Right renal pelvis (tissue), 4 donors: ENCODE measurements at regions not wholly inside any gene's neighbourhood (a gene's known extent, or its start where the extent isn't known, plus 50 kb on each side); places are given as distances from the start of the nearest gene placed in this dataset.
A peak's percentile ranks its signal among the peaks of the same experiment; 100 is the strongest.
"Not testable (repeated sequence)": the region's sequence is repeated elsewhere in the genome, so short reads cannot be mapped to it uniquely, and the experiment has no call there.

ENCODE experiments used
- DNase-seq, 4 donors: peaks; one replicate each; pipeline ENCODE4 v3.0.0-alpha.2; 2013; ENCODE audit warnings: low read depth in 4 of 4, low spot score in 3 of 4, missing footprints in 1 of 4

- no peak for DNase-seq
These were observed 58.5 kb downstream of the IGLL5 start for GRCh38 chr22:22946131-22946530.

DNA sequence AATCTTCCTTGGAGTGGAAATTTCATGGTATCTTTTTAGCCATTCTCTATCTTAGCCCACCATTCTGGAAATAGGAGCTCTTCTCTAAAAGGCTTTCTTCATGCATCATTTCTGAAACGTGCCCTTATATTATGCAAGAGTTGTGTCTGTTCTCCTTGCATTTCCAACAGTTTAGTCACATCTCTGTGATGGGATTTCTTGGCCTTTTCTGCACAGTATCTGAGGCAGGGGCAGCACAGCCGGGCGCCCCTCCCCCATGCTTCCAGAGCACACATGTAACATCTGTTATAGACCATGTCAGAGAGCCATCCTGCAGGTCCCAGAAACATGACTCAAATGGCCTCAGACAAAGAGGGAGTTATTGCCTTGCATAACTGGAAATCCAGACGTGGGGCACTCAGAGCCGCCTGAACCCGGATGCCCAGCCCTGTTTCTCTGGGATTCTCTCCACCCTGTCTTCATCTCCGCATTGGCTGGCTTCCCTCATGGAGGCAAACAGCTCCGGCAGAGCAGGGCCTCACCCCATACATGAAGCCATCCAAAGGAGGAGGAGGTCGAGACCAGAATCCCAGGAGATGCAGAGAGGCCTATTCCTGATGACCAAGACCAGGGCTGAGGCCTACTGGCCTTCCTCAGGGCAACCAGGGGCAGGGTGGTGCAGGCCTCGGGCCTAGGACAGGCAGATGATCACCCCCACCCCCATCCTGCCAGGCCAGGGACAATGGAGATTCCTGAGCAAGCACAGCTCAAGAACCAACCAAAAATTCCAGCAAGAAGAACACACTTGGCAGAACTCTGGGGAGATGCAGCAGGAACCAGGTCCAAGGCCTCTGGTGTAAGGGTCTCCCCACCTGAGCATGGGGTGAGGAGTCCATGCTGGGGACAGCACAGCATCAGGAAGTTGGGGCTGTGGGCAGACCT, 61.3 kb downstream of the IGLL5 start:
- DNase-seq = no peak

DNA sequence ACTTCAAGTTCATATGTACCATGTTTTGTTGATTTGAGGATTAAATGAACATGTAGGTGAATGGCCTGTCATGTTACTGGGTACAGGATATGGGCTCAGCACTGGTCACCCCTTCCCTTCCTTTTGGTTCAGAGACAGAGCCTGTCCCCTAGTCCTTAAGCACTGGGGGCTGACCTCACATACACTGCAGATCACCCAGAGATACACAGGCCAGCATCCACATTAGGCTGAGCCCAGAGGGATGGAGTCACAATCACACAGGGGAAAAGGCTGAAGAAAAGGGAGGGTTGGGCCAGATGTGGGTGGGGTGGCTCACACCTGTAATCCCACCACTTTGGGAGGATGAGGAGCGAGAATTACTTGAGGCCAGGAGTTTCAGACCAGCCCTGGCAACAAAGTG, 62.3 kb downstream of the IGLL5 start:
- DNase-seq = no peak

GRCh38 chr22:22951035-22951434, 63.4 kb downstream of the IGLL5 start:
- no peak for DNase-seq

- DNase-seq = no peak
These were observed 65.1 kb downstream of the IGLL5 start for GRCh38 chr22:22952531-22953280.

DNA sequence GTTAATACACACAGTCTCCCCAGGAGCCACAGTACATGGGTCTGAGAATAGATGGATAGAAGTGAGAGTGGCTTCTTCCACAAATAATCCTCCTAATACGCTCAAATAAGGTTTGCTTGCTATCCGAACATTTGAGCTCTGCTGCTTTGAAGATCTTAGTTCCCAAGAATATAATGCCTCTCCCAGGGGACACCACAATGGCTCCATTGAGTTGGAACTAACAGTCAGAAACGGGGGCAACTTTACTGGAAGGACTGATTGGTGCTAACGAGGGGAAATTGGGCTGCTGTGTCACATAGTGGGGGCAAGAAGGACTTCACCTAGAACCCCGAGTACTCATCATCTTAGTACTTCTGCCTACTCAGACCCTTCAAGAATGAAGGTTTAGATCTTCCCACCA, 66.2 kb downstream of the IGLL5 start:
- no peak for DNase-seq

GRCh38 chr22:22954656-22955055, 67.0 kb downstream of the IGLL5 start:
- DNase-seq = no peak

GRCh38 chr22:22955276-22955798, 67.7 kb downstream of the IGLL5 start:
- DNase-seq = no peak

GRCh38 chr22:22955866-22956535, 68.4 kb downstream of the IGLL5 start:
- DNase-seq = peak; percentile 37 to 65 (median 56)

DNA sequence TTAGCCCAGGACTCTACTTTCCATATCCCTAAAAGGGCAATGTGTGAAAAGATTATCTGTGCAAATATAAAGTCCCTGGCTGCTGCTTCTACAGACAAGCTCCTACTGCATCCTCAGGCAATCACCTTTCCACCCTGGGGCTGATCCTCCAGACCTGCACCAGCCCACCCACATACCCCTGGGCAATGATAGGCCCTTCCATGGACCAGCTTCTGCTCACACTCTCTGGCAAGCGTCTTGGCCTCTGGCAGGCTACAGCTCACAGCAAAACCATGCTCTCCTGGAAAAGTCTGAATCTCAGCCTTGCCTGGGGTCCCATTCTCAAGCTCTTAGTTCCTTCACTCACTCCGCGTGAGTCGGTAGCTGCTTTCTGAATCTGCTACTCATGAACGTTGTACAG, 69.5 kb downstream of the IGLL5 start:
- DNase-seq = no peak

DNA sequence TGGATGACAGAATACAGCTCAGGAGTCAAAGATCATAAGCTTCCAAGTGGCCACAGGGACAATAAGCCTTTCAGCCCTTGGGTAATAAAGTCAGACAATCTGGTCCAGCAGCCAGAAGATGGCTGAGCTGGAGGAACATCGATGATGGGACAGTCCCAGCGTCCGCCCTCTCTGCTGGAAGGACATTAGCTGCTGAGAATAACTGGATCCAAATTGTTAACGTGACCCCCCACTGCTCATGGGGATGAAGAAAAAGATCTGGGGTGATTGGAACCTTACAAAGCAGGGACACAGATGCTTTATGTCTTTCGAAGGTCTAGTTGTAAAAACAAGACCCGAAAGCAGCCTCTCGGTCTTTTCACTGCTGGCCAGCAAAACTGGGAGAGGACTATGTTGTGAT, 71.0 kb downstream of the IGLL5 start:
- DNase-seq = no peak

- peak; percentile 77 to 83 (median 79) for DNase-seq
These were observed 71.7 kb downstream of the IGLL5 start for GRCh38 chr22:22959147-22959827.

DNA sequence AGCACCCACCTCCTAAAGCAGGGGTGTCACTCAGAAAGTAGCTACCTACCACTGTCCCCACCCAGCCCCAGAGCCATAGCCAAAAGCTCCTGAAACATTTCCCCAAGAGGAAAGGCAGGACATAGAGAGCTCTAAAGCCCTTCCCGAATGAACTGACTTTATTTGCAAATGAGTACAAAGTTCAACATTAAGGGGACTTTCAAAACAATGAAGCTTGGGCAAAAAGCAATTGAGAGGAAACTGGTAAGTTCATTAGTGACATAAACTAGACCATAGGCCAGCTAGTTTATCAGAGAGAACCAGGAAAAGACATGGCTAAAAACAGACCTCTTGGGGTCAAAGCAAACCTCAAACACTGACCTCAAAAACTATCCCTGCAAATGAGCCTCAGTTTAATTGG, 72.7 kb downstream of the IGLL5 start:
- DNase-seq = no peak

- DNase-seq = no peak
These were observed 74.0 kb downstream of the IGLL5 start for GRCh38 chr22:22961574-22961973.

DNA sequence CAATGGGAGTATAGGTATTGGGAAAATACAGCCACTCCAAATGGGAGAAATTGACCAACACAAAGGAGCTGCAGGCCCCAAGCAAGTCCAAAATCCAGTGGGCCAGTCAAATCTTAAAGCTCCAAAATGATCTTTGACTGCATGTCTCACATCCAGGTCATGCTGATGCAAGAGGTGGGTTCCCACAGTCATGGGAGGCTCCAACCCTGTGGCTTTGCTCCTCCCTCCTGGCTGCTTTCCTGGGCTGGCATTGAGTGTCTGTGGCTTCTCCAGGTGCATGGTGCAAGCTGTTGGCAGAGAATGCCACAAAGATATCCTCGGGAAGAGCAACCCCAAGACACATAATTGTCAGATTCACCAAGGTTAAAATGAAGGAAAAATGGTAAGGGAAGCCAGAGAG, 80.8 kb downstream of the IGLL5 start:
- no peak for DNase-seq

DNA sequence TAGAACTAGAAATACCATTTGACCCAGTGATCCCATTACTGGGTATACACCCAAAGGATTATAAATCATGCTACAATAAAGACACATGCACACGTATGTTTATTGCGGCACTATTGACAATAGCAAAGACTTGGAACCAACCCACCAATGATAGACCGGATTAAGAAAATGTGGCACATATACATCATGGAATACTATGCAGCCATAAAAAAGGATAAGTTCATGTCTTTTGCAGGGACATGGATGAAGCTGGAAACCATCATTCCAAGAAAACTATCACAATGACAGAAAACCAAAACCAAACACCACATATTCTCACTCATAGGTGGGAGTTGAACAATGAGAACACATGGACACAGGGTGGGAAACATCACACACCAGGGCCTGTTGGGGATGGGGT, 85.0 kb downstream of the IGLL5 start:
- DNase-seq = not testable (repeated sequence)

GRCh38 chr22:22973336-22973735, 85.7 kb downstream of the IGLL5 start:
- no peak for DNase-seq

GRCh38 chr22:22974156-22974555, 86.5 kb downstream of the IGLL5 start:
- no peak for DNase-seq

- DNase-seq = no peak
These were observed 87.4 kb downstream of the IGLL5 start for GRCh38 chr22:22974795-22975580.
